Cardiac muscle cell (in vitro differentiated cells and primary cell): ENCODE measurements at regions not wholly inside any gene's neighbourhood (a gene's known extent, or its start where the extent isn't known, plus 50 kb on each side); places are given as distances from the start of the nearest gene placed in this dataset.

Experiments
- DNase-seq, 2 donors: peaks; one replicate each; pipeline versions ENCODE4 v3.0.0 to v3.0.0-alpha.2; 2010 to 2017; ENCODE audit warnings: low read depth in 1 of 2, low spot score in 1 of 2
- H3K27ac ChIP-seq: fragments of 200-600 bp; sonication (generic); 2 replicates; pipeline ENCODE4 v1.5.1; 2016
- H3K27me3 ChIP-seq: fragments of 200-600 bp; sonication (generic); 2 replicates; pipeline ENCODE4 v1.6.0; 2016; ENCODE audit warnings: control low read depth
- H3K36me3 ChIP-seq: fragments of 200-600 bp; sonication (generic); 2 replicates; pipeline ENCODE4 v1.5.1; 2016; ENCODE audit warnings: control low read depth
- H3K4me1 ChIP-seq: fragments of 200-600 bp; sonication (generic); 2 replicates; pipeline ENCODE4 v1.8.1; 2017; ENCODE audit warnings: low read depth, mild to moderate bottlenecking, mixed run types
- H3K4me3 ChIP-seq: fragments of 200-600 bp; sonication (generic); 2 replicates; pipeline ENCODE4 v1.5.1; 2016; ENCODE audit warnings: mild to moderate bottlenecking
- H3K9me3 ChIP-seq: fragments of 200-600 bp; sonication (generic); 2 replicates; pipeline ENCODE4 v1.5.1; 2017; ENCODE audit warnings: low read depth, mild to moderate bottlenecking, control low read depth
- CTCF ChIP-seq: IDR thresholded peaks from 2 replicates; pipeline ENCODE4 v1.5.1; 2012; ENCODE audit warnings: low read depth, mild to moderate bottlenecking, low read length

DNA sequence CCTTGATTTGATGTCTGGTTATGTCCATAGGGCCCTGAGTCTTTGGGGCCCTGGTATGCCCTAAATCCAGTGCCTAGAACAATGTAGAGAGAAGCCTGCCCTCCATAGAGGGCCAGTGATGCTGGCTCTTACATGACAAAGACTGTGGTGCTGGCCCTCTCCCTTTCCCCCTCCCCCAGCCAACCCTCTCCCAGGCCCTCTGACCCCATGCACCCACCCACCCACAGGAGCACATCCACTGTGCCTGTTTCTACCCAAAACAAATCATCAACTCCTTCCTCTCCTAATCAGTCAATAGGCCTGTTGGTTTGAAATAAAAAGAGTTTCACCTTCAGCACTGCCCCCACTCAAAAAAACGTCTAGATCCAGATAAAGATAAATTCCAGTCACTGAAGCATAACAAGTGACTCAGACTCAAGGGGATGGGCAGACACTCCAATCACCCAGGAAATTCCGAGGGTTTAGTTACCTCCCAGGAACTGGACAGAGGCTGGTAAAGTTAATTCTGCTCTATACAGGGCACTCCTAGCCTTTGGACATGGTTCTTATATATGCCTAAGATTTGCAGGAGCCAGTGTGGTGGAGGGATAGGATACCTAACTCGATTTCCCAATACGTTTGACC, 144.8 kb upstream of the VANGL1 start:
- no peak for TF ChIP-seq CTCF
- peak in 1 of 2 donors; percentile 17 for DNase-seq
- no peaks in the 10 kb centered on the region for H3K27me3 ChIP-seq
- H3K4me3 ChIP-seq, result no peak overlapping the region
- H3K4me1 ChIP-seq, result no peaks in the 10 kb centered on the region
- H3K36me3 ChIP-seq, result no peaks in the 10 kb centered on the region
- no peaks in the 10 kb centered on the region for H3K9me3 ChIP-seq
- H3K27ac ChIP-seq, result no peak overlapping the region

GRCh38 chr1:115495625-115496024, 146.1 kb upstream of the VANGL1 start:
- H3K36me3 ChIP-seq, result no peaks in the 10 kb centered on the region
- no peaks in the 10 kb centered on the region for H3K27me3 ChIP-seq
- no peaks in the 10 kb centered on the region for H3K9me3 ChIP-seq
- H3K4me3 ChIP-seq, result no peak overlapping the region
- no peaks in the 10 kb centered on the region for H3K4me1 ChIP-seq
- no peak for TF ChIP-seq CTCF
- no peak overlapping the region for H3K27ac ChIP-seq
- DNase-seq, result no peak

DNA sequence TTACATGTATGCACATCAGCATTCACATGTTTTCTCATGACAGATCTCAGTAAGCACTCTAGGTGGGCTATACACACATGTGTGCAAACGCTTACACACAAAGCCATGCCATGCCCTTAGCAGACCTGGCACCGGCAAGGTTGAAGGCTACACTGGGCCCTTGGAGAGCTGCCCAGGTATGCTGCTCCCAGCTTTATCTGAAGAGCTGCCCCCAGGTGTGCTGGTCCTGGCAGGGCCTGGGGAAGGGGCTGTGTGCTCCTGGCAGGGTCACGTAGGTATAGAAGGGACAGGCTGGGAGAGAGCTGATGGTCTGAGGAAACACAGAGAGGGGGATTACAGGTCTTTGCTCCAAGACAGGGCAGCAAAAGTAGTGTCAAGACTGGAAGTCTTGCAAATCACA, 146.7 kb upstream of the VANGL1 start:
- H3K27ac ChIP-seq, result no peak overlapping the region
- no peak for DNase-seq
- no peak for TF ChIP-seq CTCF
- no peaks in the 10 kb centered on the region for H3K27me3 ChIP-seq
- no peaks in the 10 kb centered on the region for H3K9me3 ChIP-seq
- no peaks in the 10 kb centered on the region for H3K4me1 ChIP-seq
- no peak overlapping the region for H3K4me3 ChIP-seq
- no peaks in the 10 kb centered on the region for H3K36me3 ChIP-seq

DNA sequence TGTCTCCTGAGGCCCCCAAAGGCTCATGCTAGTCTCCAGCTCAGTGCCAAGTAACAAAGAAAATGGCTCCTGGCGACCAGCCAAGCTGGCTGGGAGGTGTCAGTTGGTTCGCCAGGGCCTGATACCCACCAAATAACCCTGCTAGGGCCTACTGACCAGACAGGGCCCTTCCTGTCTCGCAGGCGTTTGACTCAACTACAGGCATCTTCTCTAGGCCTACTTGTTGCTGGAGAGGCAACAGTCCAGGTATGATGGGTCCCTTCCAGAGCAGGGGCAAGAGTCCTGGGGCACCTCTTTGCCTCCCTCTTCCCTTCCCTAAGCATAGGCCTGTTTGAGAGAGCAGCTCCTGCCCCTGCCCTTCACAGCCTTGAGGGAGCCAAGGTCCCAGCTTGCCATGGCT, 147.9 kb upstream of the VANGL1 start:
- H3K27ac ChIP-seq, result no peak overlapping the region
- no peaks in the 10 kb centered on the region for H3K9me3 ChIP-seq
- no peaks in the 10 kb centered on the region for H3K36me3 ChIP-seq
- no peaks in the 10 kb centered on the region for H3K27me3 ChIP-seq
- no peak for DNase-seq
- no peaks in the 10 kb centered on the region for H3K4me1 ChIP-seq
- no peak overlapping the region for H3K4me3 ChIP-seq
- no peak for TF ChIP-seq CTCF

DNA sequence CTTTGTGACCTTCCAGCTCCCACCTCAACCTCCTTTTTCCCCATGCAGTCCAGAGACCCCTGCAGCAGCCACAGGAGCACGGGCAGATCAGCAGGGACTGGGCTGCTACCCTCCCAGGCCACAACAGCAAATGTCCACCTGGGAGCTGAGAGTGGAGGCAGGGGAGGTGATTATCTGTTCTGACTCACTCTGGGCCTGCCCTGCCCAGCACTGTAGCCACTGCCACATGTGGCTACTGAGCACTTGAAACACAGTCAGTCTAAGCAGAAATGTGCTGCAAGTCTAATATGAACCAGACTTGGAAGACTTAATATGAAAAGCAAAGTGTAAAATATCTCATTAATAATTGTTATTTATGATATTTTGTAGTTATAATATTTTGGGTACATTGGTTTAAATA, 148.9 kb upstream of the VANGL1 start:
- Histone ChIP-seq H3K9me3 (no peaks in the 10 kb centered on the region), H3K4me1 (no peaks in the 10 kb centered on the region), H3K4me3 (no peak overlapping the region), H3K27ac (no peak overlapping the region), H3K27me3 (no peaks in the 10 kb centered on the region), H3K36me3 (no peaks in the 10 kb centered on the region)
- no peak for DNase-seq
- TF ChIP-seq CTCF, result no peak

- H3K27ac ChIP-seq, result no peak overlapping the region
- no peaks in the 10 kb centered on the region for H3K27me3 ChIP-seq
- no peak for TF ChIP-seq CTCF
- no peaks in the 10 kb centered on the region for H3K36me3 ChIP-seq
- no peaks in the 10 kb centered on the region for H3K4me1 ChIP-seq
- no peak for DNase-seq
- H3K9me3 ChIP-seq, result no peaks in the 10 kb centered on the region
- H3K4me3 ChIP-seq, result no peak overlapping the region
These were observed 149.7 kb upstream of the VANGL1 start for GRCh38 chr1:115492019-115492595.
